NCI-H1436 treated with DMSO at 0.1 percent for 48 hours (cell line): ENCODE measurements at regions not wholly inside any gene's neighbourhood (a gene's known extent, or its start where the extent isn't known, plus 50 kb on each side); places are given as distances from the start of the nearest gene placed in this dataset.

Experiments
- DNase-seq: peaks from one replicate; lab custom pipeline; 2025; lab: John Stamatoyannopoulos, UW

GRCh38 chr10:64080071-64080470, 558.9 kb downstream of the REEP3 start:
- no peak for DNase-seq

- DNase-seq, result no peak
Observed at GRCh38 chr10:64081947-64082482, 560.8 kb downstream of the REEP3 start.

- DNase-seq, result no peak
Observed at GRCh38 chr10:64086083-64086767, 565.0 kb downstream of the REEP3 start.

- DNase-seq, result no peak
Observed at GRCh38 chr10:64089648-64090047, 568.4 kb downstream of the REEP3 start.

GRCh38 chr10:64090865-64091264, 569.7 kb downstream of the REEP3 start:
- DNase-seq, result no peak

- no peak for DNase-seq
Observed at GRCh38 chr10:64091897-64092296, 570.7 kb downstream of the REEP3 start.

GRCh38 chr10:64093304-64093703, 572.1 kb downstream of the REEP3 start:
- no peak for DNase-seq

- no peak for DNase-seq
Observed at GRCh38 chr10:64093946-64094535, 572.8 kb downstream of the REEP3 start.

GRCh38 chr10:64096941-64097340, 575.7 kb downstream of the REEP3 start:
- DNase-seq, result no peak

GRCh38 chr10:64097391-64098122, 576.4 kb downstream of the REEP3 start:
- DNase-seq, result no peak

GRCh38 chr10:64098994-64099393, 577.8 kb downstream of the REEP3 start:
- no peak for DNase-seq

- no peak for DNase-seq
Observed at GRCh38 chr10:64101606-64102263, 580.5 kb downstream of the REEP3 start.

- DNase-seq, result no peak
Observed at GRCh38 chr10:64102264-64102633, 581.0 kb downstream of the REEP3 start.

GRCh38 chr10:64102916-64103315, 581.7 kb downstream of the REEP3 start:
- DNase-seq, result no peak

GRCh38 chr10:64103750-64104470, 582.7 kb downstream of the REEP3 start:
- no peak for DNase-seq

- no peak for DNase-seq
Observed at GRCh38 chr10:64109926-64110495, 588.8 kb downstream of the REEP3 start.

- no peak for DNase-seq
Observed at GRCh38 chr10:64112701-64113355, 591.6 kb downstream of the REEP3 start.

GRCh38 chr10:64113375-64113774, 592.2 kb downstream of the REEP3 start:
- DNase-seq, result no peak

- no peak for DNase-seq
Observed at GRCh38 chr10:64113792-64114191, 592.6 kb downstream of the REEP3 start.

- DNase-seq, result no peak
Observed at GRCh38 chr10:64115471-64115870, 594.3 kb downstream of the REEP3 start.
